Body of pancreas (tissue), 4 donors: ENCODE measurements at regions not wholly inside any gene's neighbourhood (a gene's known extent, or its start where the extent isn't known, plus 50 kb on each side); places are given as distances from the start of the nearest gene placed in this dataset.
A peak's percentile ranks its signal among the peaks of the same experiment; 100 is the strongest.

Experiments used
- ATAC-seq: fragments of 150-250 bp; one replicate; pipeline ENCODE4 v1.9.1; 2016
- DNase-seq, 4 donors: peaks; one replicate each; pipeline ENCODE4 v3.0.0-alpha.2; 2019
- H3K27ac ChIP-seq, 4 donors: fragments of 200-600 bp; sonication (generic); 1 replicate in 3 of 4; 2 replicates in 1 of 4; pipeline versions ENCODE4 v1.5.1 to v1.6.1; 2016 to 2019; ENCODE audit warnings: mild to moderate bottlenecking in 1 of 4, mixed read lengths in 1 of 4, moderate library complexity in 1 of 4
- H3K27me3 ChIP-seq, 2 donors: fragments of 200-600 bp; sonication (generic); one replicate each; pipeline ENCODE4 v1.6.0; 2016; ENCODE audit warnings: mild to moderate bottlenecking in 1 of 2
- H3K36me3 ChIP-seq, 2 donors: fragments of 200-600 bp; sonication (generic); replicated peaks in 1 of 2; 2 replicates each; pipeline ENCODE4 v1.5.1; 2016; ENCODE audit warnings: low read depth in 2 of 2; ENCODE audit not compliant: insufficient read depth in 1 of 2
- H3K4me1 ChIP-seq: fragments of 200-600 bp; sonication (generic); one replicate; pipeline ENCODE4 v1.6.0; 2016
- H3K4me3 ChIP-seq, 2 donors: fragments of 200-600 bp; sonication (generic); 1 replicate in 1 of 2; 2 replicates in 1 of 2; pipeline ENCODE4 v1.5.1; 2016 to 2019
- H3K9me3 ChIP-seq, 3 donors: fragments of 200-600 bp; sonication (generic); 1 replicate in 2 of 3; 2 replicates in 1 of 3; pipeline ENCODE4 v1.5.1; 2016
- POLR2A ChIP-seq, 3 donors: fragments of 450-650 bp; IDR thresholded peaks; one replicate each; pipeline ENCODE4 v1.6.1; 2016; ENCODE audit warnings: antibody characterized with exemption in 3 of 3, mild to moderate bottlenecking in 2 of 3
- WGBS, 2 donors: methylation state at CpG; one replicate each; pipeline ENCODE4 v1.1.5; 2017; 5-methylcytosine and 5-hydroxymethylcytosine counted together
- intact Hi-C: fragments of 100-400 bp; cut with DNase I; formaldehyde crosslinking; loops from one replicate; pipeline ENCODE4 v1.15.1; 2023
- TF ChIP-seq, protein P1 (sequence below), 7 experiments: fragments of 450-650 bp in 4 of 7; fragments of 200-600 bp in 3 of 7; sonication (generic) in 3 of 7; IDR thresholded peaks; one replicate each; pipeline ENCODE4 v1.5.1; 2016 to 2019; ENCODE audit warnings: antibody characterized with exemption in 7 of 7

DNA sequence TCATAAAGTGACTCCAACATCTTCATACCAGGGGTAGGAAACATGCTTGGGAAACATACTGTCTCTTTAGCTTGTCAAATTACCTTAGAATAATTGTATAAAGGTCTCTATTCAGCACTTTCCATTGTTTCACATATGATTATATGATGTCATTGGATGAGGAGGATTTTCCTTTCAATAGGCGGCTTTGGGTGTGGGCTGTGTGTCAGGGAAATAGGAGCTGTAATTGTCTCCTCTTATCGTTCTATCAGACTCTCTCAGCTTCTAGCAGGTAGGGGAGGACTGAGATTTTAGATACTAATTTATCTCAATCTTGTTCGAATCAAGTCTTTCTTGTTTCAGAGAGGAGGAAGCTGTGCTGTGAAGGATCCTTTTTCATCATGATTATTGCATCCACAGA, 179.4 kb upstream of the OLIG3 start:
- Histone ChIP-seq H3K27me3 (no peaks in the 10 kb centered on the region), H3K4me3 (no peak overlapping the region), H3K4me1 (no peaks in the 10 kb centered on the region), H3K27ac (no peak overlapping the region), H3K36me3 (no peaks in the 10 kb centered on the region), H3K9me3 (no peaks in the 10 kb centered on the region)
- 70 to 83% methylated on average over 3 of the region's 3 CpGs for WGBS, 2 donors
- DNase-seq = no peak
- intact Hi-C loops = no loop called here
- ATAC-seq = no peak
- TF ChIP-seq, protein P1, sequence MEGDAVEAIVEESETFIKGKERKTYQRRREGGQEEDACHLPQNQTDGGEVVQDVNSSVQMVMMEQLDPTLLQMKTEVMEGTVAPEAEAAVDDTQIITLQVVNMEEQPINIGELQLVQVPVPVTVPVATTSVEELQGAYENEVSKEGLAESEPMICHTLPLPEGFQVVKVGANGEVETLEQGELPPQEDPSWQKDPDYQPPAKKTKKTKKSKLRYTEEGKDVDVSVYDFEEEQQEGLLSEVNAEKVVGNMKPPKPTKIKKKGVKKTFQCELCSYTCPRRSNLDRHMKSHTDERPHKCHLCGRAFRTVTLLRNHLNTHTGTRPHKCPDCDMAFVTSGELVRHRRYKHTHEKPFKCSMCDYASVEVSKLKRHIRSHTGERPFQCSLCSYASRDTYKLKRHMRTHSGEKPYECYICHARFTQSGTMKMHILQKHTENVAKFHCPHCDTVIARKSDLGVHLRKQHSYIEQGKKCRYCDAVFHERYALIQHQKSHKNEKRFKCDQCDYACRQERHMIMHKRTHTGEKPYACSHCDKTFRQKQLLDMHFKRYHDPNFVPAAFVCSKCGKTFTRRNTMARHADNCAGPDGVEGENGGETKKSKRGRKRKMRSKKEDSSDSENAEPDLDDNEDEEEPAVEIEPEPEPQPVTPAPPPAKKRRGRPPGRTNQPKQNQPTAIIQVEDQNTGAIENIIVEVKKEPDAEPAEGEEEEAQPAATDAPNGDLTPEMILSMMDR (IDR thresholded peaks at IDR 0.05) = no peak
- no peak for TF ChIP-seq POLR2A (IDR thresholded peaks at IDR 0.05)

DNA sequence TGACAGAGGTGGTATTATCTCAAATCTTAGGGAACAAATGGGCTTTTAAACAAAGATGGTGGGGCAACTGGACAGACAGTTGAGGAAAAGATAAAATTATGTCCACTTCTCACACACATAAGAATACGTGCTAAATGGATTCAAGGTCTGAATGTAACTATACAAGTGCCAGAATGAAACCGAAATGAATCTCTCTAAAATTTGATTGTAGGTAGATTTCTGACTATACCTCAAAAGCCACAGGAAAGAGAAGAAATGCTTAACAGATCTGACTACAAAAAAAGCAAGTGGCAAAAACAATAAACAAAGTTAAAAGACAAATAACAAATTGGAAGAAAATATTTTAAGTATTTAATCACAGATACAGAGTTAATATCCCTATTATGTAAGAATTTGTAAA, 182.7 kb upstream of the OLIG3 start:
- H3K36me3 ChIP-seq = no peaks in the 10 kb centered on the region
- H3K27me3 ChIP-seq = no peaks in the 10 kb centered on the region
- intact Hi-C loops = no loop called here
- DNase-seq = no peak
- H3K4me3 ChIP-seq = no peak overlapping the region
- no peaks in the 10 kb centered on the region for H3K4me1 ChIP-seq
- H3K27ac ChIP-seq = no peak overlapping the region
- WGBS, 2 donors = 66 to 71% methylated on average over 2 of the region's 2 CpGs
- ATAC-seq = no peak
- no peak for TF ChIP-seq POLR2A (IDR thresholded peaks at IDR 0.05)
- TF ChIP-seq, protein P1 (IDR thresholded peaks at IDR 0.05) = no peak
- no peaks in the 10 kb centered on the region for H3K9me3 ChIP-seq

DNA sequence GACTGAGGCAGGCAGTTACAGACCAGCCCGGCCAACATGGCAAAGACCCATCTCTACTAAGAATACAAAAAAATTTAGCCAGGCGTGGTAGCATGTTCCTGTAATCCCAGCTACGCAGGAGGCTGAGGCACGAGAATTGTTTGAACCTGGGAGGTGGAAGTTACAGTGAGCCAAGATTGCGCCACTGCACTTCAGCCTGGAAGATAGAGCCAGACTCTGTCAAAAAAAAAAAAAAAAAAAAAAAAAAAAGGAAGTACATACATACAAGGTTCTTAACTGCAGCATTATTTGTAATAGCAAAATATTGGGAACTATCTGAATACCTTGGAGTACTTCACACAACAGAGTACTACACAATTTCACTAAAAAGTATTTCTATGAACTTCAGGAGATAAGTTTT, 183.5 kb upstream of the OLIG3 start:
- Histone ChIP-seq H3K9me3 (no peaks in the 10 kb centered on the region), H3K4me3 (no peak overlapping the region), H3K27ac (no peak overlapping the region), H3K27me3 (no peaks in the 10 kb centered on the region), H3K36me3 (no peaks in the 10 kb centered on the region), H3K4me1 (no peaks in the 10 kb centered on the region)
- 70 to 82% methylated on average over 5 of the region's 5 CpGs for WGBS, 2 donors
- DNase-seq (peak in 1 of 4 donors; percentile 59), ATAC-seq (no peak)
- no peak for TF ChIP-seq POLR2A (IDR thresholded peaks at IDR 0.05)
- TF ChIP-seq, protein P1 (IDR thresholded peaks at IDR 0.05) = no peak
- intact Hi-C loops = no loop called here

DNA sequence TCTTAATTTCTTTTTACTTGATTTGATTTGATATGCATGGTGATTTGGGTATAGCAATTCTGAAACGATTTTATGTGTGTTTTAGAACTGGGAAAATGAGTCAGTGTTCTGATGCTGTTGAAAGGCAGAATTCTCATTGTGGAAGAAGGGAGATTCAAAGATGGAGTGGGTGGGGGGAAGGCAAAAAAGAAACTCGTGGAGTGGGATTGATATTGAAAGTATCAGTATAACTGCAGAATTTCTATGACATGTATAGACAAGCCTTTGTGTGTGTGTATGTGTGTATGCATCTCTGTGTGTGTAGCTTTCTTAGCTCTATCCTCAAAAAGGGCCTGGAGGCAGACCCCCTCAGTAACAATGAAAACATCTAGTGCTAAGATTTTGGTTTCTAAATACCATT, 184.3 kb upstream of the OLIG3 start:
- H3K36me3 ChIP-seq = no peaks in the 10 kb centered on the region
- intact Hi-C loops = no loop called here
- H3K4me3 ChIP-seq = no peak overlapping the region
- ATAC-seq (no peak), DNase-seq (no peak)
- H3K27ac ChIP-seq = no peak overlapping the region
- H3K27me3 ChIP-seq = no peaks in the 10 kb centered on the region
- no peaks in the 10 kb centered on the region for H3K9me3 ChIP-seq
- 60 to 62% methylated on average over 2 of the region's 2 CpGs for WGBS, 2 donors
- no peaks in the 10 kb centered on the region for H3K4me1 ChIP-seq
- TF ChIP-seq, protein P1 (IDR thresholded peaks at IDR 0.05) = no peak
- TF ChIP-seq POLR2A (IDR thresholded peaks at IDR 0.05) = no peak

GRCh38 chr6:137680705-137681346, 186.2 kb upstream of the TNFAIP3 start:
- no peaks in the 10 kb centered on the region for H3K27me3 ChIP-seq
- no peaks in the 10 kb centered on the region for H3K4me1 ChIP-seq
- TF ChIP-seq POLR2A (IDR thresholded peaks at IDR 0.05) = no peak
- TF ChIP-seq, protein P1 (IDR thresholded peaks at IDR 0.05) = no peak
- intact Hi-C loops = no loop called here
- H3K36me3 ChIP-seq = no peaks in the 10 kb centered on the region
- H3K9me3 ChIP-seq = no peaks in the 10 kb centered on the region
- ATAC-seq (no peak), DNase-seq (no peak)
- no peak overlapping the region for H3K4me3 ChIP-seq
- H3K27ac ChIP-seq = no peak overlapping the region
- 61 to 64% methylated on average over 4 of the region's 4 CpGs for WGBS, 2 donors
